ENCODE measurements at regions not wholly inside any gene's neighbourhood (a gene's known extent, or its start where the extent isn't known, plus 50 kb on each side); places are given as distances from the start of the nearest gene placed in this dataset.
"Not testable (repeated sequence)": the region's sequence is repeated elsewhere in the genome, so short reads cannot be mapped to it uniquely, and the experiment has no call there.

DNA sequence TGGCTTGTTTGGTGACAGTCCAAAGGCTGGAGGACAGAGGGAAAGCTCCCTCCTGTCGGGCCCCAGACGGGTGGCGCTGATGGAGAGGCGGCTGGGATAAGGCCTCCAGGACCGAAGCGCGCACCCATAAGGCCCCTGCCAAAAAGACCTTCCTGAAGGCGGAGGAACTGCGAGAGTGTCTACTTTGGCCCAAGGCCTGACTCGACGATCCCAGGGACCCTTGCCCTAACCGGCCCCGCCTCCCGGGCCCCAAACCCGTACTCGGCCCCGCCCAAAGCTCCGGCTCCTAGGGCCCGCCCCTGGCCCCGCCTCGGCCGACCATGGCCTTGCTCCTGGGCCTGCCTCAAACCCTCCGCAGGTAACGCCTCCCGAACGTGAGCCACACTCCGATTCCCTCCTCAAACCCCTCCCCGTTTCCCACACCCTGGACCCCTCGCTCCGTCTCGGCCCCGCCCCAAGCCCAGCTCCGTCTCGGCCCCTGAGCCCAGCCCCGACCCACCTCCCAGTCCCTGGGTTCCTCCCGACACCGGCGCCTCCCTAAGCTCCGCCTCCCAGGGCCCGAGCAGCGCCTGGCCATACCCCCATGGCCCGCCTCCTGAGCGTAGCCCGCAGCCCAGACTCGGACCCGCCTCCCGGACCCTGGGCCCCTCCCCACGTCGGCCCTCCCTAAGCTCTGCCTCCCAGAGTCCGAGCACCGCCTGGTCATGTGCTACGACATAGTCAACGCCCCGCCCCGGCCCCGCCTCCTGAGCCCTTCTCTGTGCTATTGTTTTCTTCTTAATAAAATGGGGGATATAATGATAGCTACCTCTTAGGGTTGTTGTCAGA lies 90.0 kb upstream of the DRD5 start:
- no peaks in the 10 kb centered on the region for H3K36me3 ChIP-seq
- TF ChIP-seq CTCF (IDR thresholded peaks at IDR 0.05), result no peak
- H3K27ac ChIP-seq, result peak overlapping the region in 9 of 10 donors; percentile 58 to 82 (median 79)
- intact Hi-C loops (cut with DNase I), result loop anchor here in 1 of 10 donors (10.0 kb wide), 1 partner anchor 323 kb away; no protein-coding TSS in a partner anchor
- DNase-seq (peak; percentile 97), ATAC-seq (peak; percentile 100)
- H3K4me1 ChIP-seq, result peaks cover 0 to 6% (median 3%) of the 10 kb centered on the region in 9 donors
- H3K27me3 ChIP-seq, result peaks cover 0 to 1% (median 0%) of the 10 kb centered on the region in 7 donors
- no peaks in the 10 kb centered on the region for H3K9me3 ChIP-seq
- 1% methylated on average over 53 to 56 of the region's 56 CpGs for WGBS, 2 donors
- peak overlapping the region; percentile 8 to 73 (median 65) for H3K4me3 ChIP-seq

GRCh38 chr4:9692791-9693491 lies 88.5 kb upstream of the DRD5 start:
- intact Hi-C loops (cut with DNase I), result loop anchor here in 1 of 10 donors (10.0 kb wide), 1 partner anchor 322 kb away; no protein-coding TSS in a partner anchor
- not testable (repeated sequence) for H3K27ac ChIP-seq, H3K4me1 ChIP-seq, ATAC-seq, DNase-seq, H3K27me3 ChIP-seq, H3K36me3 ChIP-seq, H3K9me3 ChIP-seq, H3K4me3 ChIP-seq
- 68 to 77% methylated on average over 5 of the region's 5 CpGs for WGBS, 2 donors

DNA sequence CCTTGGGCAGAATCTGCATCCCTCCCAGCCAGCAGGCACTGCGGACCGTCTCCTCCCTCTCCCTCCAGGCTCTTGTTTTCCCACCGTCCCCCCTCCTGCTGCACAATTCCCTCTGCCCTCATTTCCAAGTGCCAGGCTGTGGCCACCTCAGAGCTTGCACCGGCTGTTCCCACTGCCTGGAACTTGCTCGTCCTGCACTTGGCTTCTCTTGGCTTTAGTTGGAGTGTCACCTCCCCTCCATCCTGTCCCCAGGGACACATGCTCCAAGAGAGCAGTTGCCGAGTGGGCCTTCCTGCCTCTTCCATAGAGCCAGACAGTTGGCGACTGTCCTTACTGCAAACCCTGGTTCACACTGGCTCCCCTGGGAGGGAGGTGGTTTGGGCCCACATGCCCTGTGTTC lies 87.0 kb upstream of the DRD5 start:
- 64 to 75% methylated on average over 7 of the region's 7 CpGs for WGBS, 2 donors
- H3K36me3 ChIP-seq, H3K27ac ChIP-seq, H3K27me3 ChIP-seq, ATAC-seq, H3K4me1 ChIP-seq, H3K9me3 ChIP-seq, DNase-seq, H3K4me3 ChIP-seq: not testable (repeated sequence)
- intact Hi-C loops (cut with DNase I), result loop anchor here in 1 of 10 donors (10.0 kb wide), 1 partner anchor 320 kb away; no protein-coding TSS in a partner anchor

DNA sequence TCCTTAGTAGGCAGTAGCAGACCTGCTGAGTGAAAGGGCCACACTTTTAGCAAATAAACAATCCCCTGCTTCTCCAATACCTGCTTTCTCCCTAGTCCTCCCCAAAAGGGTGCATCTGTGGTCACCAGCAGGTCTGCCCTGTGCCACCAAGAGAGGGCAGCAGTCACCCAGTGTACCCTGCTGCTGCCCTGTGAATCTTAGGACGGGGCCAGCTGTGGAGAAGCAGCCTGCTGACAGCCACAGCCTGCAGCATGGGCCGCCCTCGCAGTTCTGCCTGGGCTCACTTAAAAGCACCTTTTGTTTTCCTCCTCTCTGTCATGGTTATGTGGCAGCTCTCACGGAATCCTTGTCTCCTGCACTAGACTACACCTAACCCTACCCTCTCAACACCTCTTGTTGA lies 85.4 kb upstream of the DRD5 start:
- H3K27ac ChIP-seq, H3K4me1 ChIP-seq, H3K36me3 ChIP-seq, H3K4me3 ChIP-seq, H3K27me3 ChIP-seq, H3K9me3 ChIP-seq, ATAC-seq: not testable (repeated sequence)
- intact Hi-C loops (cut with DNase I), result loop anchor here in 1 of 10 donors (10.0 kb wide), 1 partner anchor 319 kb away; no protein-coding TSS in a partner anchor
- peak in 1 of 2 donors; percentile 35 for DNase-seq
- TF ChIP-seq CTCF (IDR thresholded peaks at IDR 0.05), result peak in 8 of 9 donors; percentile 11 to 54 (median 44)
- WGBS, 2 donors, result 37 to 61% methylated on average over 4 of the region's 4 CpGs

- not testable (repeated sequence) for H3K36me3 ChIP-seq, H3K4me3 ChIP-seq, ATAC-seq, H3K9me3 ChIP-seq, H3K27me3 ChIP-seq, DNase-seq, H3K27ac ChIP-seq, H3K4me1 ChIP-seq
- WGBS, 2 donors, result 81 to 83% methylated on average over 5 of the region's 5 CpGs
- intact Hi-C loops (cut with DNase I), result loop anchor here in 1 of 10 donors (10.0 kb wide), 1 partner anchor 318 kb away; no protein-coding TSS in a partner anchor
These were observed 84.9 kb upstream of the DRD5 start for GRCh38 chr4:9696561-9696960.

GRCh38 chr4:9702019-9702418 lies 79.4 kb upstream of the DRD5 start:
- not testable (repeated sequence) for H3K4me3 ChIP-seq
- 79 to 88% methylated on average over 5 to 6 of the region's 6 CpGs for WGBS, 2 donors
- intact Hi-C loops (cut with DNase I), result loop anchor here in 4 of 10 donors (5.0 to 10.0 kb wide), 2 partner anchors 313 to 315 kb away; no protein-coding TSS in a partner anchor

DNA sequence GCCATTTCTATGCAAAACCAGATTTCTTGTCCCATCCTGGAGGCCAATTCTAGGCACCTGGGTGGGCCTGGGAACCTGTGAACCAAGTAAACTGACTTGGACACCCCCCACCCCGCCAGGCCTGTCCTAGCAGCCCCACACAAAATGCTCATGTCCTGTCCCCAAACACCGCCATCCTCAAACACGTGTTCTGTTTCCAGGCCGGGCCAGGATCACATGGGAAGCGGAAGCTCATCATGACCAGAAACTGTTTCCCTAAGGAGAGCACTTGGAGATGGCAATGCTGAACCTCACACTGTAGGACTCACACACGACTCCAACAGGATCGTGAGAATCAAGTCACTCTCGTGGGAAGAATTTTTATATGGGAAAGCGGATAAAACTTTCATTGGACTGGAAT lies 78.7 kb upstream of the DRD5 start:
- ATAC-seq, H3K27ac ChIP-seq, DNase-seq, H3K9me3 ChIP-seq, H3K4me1 ChIP-seq, H3K36me3 ChIP-seq, H3K4me3 ChIP-seq, H3K27me3 ChIP-seq: not testable (repeated sequence)
- 91 to 92% methylated on average over 9 of the region's 9 CpGs for WGBS, 2 donors
- intact Hi-C loops (cut with DNase I), result loop anchor here in 4 of 10 donors (5.0 to 10.0 kb wide), 2 partner anchors 312 to 315 kb away; no protein-coding TSS in a partner anchor

More at GRCh38 chr4:9702019-9702418, 79.4 kb upstream of the DRD5 start:
- H3K27me3 ChIP-seq, DNase-seq, H3K27ac ChIP-seq, H3K36me3 ChIP-seq, H3K9me3 ChIP-seq, H3K4me1 ChIP-seq, ATAC-seq: not testable (repeated sequence)

Measured in heart right ventricle (tissue), 16 donors.